Fibroblast of skin of scalp (primary cell): ENCODE measurements at regions not wholly inside any gene's neighbourhood (a gene's known extent, or its start where the extent isn't known, plus 50 kb on each side); places are given as distances from the start of the nearest gene placed in this dataset.
"Not testable (repeated sequence)": the region's sequence is repeated elsewhere in the genome, so short reads cannot be mapped to it uniquely, and the experiment has no call there.

Source experiments
- DNase-seq: peaks from one replicate; pipeline ENCODE4 v3.0.0-alpha.2; 2013

GRCh38 chr16:88230276-88230966 lies 152.3 kb upstream of the ZNF469 start:
- DNase-seq = not testable (repeated sequence)

- not testable (repeated sequence) for DNase-seq
These were observed 151.7 kb upstream of the ZNF469 start for GRCh38 chr16:88230967-88231615.

GRCh38 chr16:88231839-88232238 lies 150.9 kb upstream of the ZNF469 start:
- DNase-seq = not testable (repeated sequence)

GRCh38 chr16:88232401-88233258 lies 150.1 kb upstream of the ZNF469 start:
- not testable (repeated sequence) for DNase-seq

GRCh38 chr16:88233621-88234420 lies 148.9 kb upstream of the ZNF469 start:
- DNase-seq = not testable (repeated sequence)

- DNase-seq = not testable (repeated sequence)
These were observed 148.1 kb upstream of the ZNF469 start for GRCh38 chr16:88234421-88235271.

- not testable (repeated sequence) for DNase-seq
These were observed 147.1 kb upstream of the ZNF469 start for GRCh38 chr16:88235691-88236090.

- DNase-seq = peak; percentile 39
These were observed 146.5 kb upstream of the ZNF469 start for GRCh38 chr16:88236229-88236628.

- not testable (repeated sequence) for DNase-seq
These were observed 145.4 kb upstream of the ZNF469 start for GRCh38 chr16:88237314-88237713.

- DNase-seq = not testable (repeated sequence)
These were observed 144.9 kb upstream of the ZNF469 start for GRCh38 chr16:88237761-88238415.

GRCh38 chr16:88238732-88239274 lies 144.0 kb upstream of the ZNF469 start:
- DNase-seq = peak; percentile 99

GRCh38 chr16:88240118-88240517 lies 142.6 kb upstream of the ZNF469 start:
- DNase-seq = peak; percentile 86

- DNase-seq = not testable (repeated sequence)
These were observed 142.0 kb upstream of the ZNF469 start for GRCh38 chr16:88240776-88241175.

GRCh38 chr16:88241404-88242311 lies 141.1 kb upstream of the ZNF469 start:
- not testable (repeated sequence) for DNase-seq

GRCh38 chr16:88242312-88243295 lies 140.2 kb upstream of the ZNF469 start:
- peak; percentile 97 for DNase-seq

- not testable (repeated sequence) for DNase-seq
These were observed 138.8 kb upstream of the ZNF469 start for GRCh38 chr16:88243921-88244320.

GRCh38 chr16:88245241-88246081 lies 137.3 kb upstream of the ZNF469 start:
- peak; percentile 99 for DNase-seq
